Activated naive CD4-positive, alpha-beta T cell treated with Interleukin-2 at 50 U/mL for 16 hours (primary cell): ENCODE measurements at regions not wholly inside any gene's neighbourhood (a gene's known extent, or its start where the extent isn't known, plus 50 kb on each side); places are given as distances from the start of the nearest gene placed in this dataset.

ENCODE experiments used
- DNase-seq: peaks from one replicate; pipeline ENCODE4 v3.0.0-alpha.2; 2020

- DNase-seq, result no peak
These were observed 557.2 kb downstream of the TUSC7 start for GRCh38 chr3:117266806-117267205.

GRCh38 chr3:117268318-117268717, 558.7 kb downstream of the TUSC7 start:
- DNase-seq, result no peak

GRCh38 chr3:117272274-117272673, 562.7 kb downstream of the TUSC7 start:
- no peak for DNase-seq

GRCh38 chr3:117272876-117273523, 563.4 kb downstream of the TUSC7 start:
- no peak for DNase-seq

- no peak for DNase-seq
These were observed 568.2 kb downstream of the TUSC7 start for GRCh38 chr3:117277816-117278215.

- no peak for DNase-seq
These were observed 569.0 kb downstream of the TUSC7 start for GRCh38 chr3:117278424-117279190.

- DNase-seq, result no peak
These were observed 571.8 kb downstream of the TUSC7 start for GRCh38 chr3:117281371-117281770.

GRCh38 chr3:117282566-117282965, 573.0 kb downstream of the TUSC7 start:
- DNase-seq, result no peak

- DNase-seq, result no peak
These were observed 576.2 kb downstream of the TUSC7 start for GRCh38 chr3:117285737-117286136.

GRCh38 chr3:117286488-117286887, 576.9 kb downstream of the TUSC7 start:
- DNase-seq, result no peak

GRCh38 chr3:117287602-117288001, 578.0 kb downstream of the TUSC7 start:
- no peak for DNase-seq

GRCh38 chr3:117291476-117291875, 581.9 kb downstream of the TUSC7 start:
- no peak for DNase-seq

- no peak for DNase-seq
These were observed 587.5 kb downstream of the TUSC7 start for GRCh38 chr3:117297065-117297464.

- no peak for DNase-seq
These were observed 588.0 kb downstream of the TUSC7 start for GRCh38 chr3:117297541-117297940.

GRCh38 chr3:117298273-117298672, 588.7 kb downstream of the TUSC7 start:
- DNase-seq, result no peak

- DNase-seq, result no peak
These were observed 592.8 kb downstream of the TUSC7 start for GRCh38 chr3:117302428-117302827.

GRCh38 chr3:117303443-117303842, 593.9 kb downstream of the TUSC7 start:
- no peak for DNase-seq

GRCh38 chr3:117304681-117305080, 595.1 kb downstream of the TUSC7 start:
- DNase-seq, result no peak

- no peak for DNase-seq
These were observed 596.1 kb downstream of the TUSC7 start for GRCh38 chr3:117305681-117306080.

GRCh38 chr3:117306299-117306698, 596.7 kb downstream of the TUSC7 start:
- no peak for DNase-seq

GRCh38 chr3:117308353-117308752, 598.8 kb downstream of the TUSC7 start:
- no peak for DNase-seq

GRCh38 chr3:117308756-117309155, 599.2 kb downstream of the TUSC7 start:
- no peak for DNase-seq

- no peak for DNase-seq
These were observed 601.0 kb downstream of the TUSC7 start for GRCh38 chr3:117310536-117310935.

- DNase-seq, result no peak
These were observed 605.0 kb downstream of the TUSC7 start for GRCh38 chr3:117314441-117315150.
